HG03469 (cell line): ENCODE measurements at regions not wholly inside any gene's neighbourhood (a gene's known extent, or its start where the extent isn't known, plus 50 kb on each side); places are given as distances from the start of the nearest gene placed in this dataset.
"Not testable (repeated sequence)": the region's sequence is repeated elsewhere in the genome, so short reads cannot be mapped to it uniquely, and the experiment has no call there.

Experiments
- ATAC-seq: cut with Tn5 transposase; IDR thresholded peaks from one replicate; pipeline ENCODE4 v1.9.1; 2021; ENCODE audit warnings: mild to moderate bottlenecking, moderate library complexity, moderate number of reproducible peaks; ENCODE audit not compliant: unreplicated experiment

DNA sequence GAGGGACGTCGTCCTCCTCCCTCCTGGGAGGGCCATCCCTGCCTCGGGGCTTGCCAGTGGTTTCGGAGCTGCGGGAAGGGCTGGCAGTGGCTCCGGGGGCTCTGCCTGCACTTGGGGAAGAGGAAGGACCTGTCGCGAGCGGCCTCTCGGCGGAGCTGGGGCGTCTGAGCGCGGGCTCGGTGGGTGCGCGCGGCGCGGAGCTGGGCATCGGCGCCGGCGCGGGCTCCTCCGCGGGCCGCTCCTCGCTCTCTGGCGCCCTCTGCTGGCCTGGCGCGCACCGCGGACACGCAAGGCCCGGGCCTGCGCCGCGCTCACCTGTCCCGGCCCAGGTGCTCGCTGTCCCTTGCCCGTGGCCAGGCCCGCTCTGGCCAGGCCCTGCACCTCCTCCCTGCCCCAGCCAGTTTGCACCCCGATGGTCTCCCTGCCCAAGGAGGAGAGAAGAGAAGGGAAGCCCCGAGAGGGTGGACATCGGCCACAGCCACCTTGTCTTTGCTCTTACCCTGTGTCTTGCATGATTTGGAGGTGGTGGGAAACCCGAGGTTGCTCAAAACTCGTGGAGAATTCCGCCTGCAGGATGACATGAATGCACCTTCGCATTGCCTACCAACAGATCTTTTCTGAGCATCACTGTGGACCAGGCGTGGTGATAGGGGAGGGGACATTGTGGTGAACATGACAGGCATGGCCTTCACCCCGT lies 119.2 kb downstream of the OTOP1 start:
- not testable (repeated sequence) for ATAC-seq

DNA sequence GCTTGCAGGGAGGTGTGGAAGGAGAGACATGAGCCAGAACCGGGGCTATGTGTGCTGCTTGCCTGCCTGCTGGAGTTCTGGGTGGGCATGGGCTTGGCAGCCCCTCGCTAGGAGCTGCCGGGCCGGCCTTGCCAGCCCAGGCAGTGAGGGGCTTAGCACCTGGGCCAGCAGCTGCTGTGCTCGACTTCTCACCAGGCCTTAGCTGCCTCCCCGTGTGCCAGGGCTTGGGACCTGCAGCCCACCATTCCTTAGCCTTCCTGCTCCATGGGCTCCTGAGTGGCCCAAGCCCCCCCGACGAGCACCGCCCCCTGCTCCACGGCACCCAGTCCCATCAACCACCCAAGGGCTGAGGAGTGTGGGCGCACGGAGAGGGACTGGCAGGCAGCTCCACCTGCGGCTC lies 111.3 kb downstream of the OTOP1 start:
- not testable (repeated sequence) for ATAC-seq

DNA sequence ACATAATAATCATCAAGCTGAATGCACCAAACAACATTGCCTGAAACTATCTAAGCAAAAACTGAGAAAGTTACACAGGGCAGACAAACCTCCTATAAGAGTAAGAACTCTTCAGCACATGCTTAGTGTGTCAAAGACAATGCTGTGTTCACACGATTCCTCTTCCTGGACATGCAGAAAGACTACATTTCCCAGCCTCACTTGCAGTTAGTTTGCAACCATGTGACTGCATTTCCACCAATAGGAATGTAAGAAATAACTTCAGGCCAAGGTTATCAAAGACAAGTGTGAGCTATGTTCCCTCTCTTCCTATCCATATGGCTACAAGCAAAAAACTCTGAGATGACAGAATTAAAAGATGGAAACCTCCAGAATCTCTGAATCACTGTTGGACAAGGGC lies 109.8 kb downstream of the OTOP1 start:
- ATAC-seq, result not testable (repeated sequence)

DNA sequence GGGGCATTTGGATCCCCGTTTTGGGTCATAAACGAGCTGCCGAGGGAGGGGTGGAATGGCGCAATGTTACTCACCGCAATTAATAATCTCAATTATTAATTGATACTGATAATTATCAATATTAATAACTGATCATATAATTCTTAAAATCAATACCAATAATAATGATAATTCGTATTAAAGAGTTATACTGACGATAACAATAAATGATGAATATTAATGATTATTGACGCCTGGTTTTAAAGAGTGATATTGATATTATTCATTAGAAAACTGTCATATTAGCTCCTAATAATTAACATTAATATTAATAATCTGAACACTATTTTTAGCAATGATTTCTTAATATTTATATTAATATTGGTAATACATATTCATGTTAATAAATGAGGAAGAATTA lies 92.4 kb downstream of the OTOP1 start:
- ATAC-seq, result not testable (repeated sequence)

DNA sequence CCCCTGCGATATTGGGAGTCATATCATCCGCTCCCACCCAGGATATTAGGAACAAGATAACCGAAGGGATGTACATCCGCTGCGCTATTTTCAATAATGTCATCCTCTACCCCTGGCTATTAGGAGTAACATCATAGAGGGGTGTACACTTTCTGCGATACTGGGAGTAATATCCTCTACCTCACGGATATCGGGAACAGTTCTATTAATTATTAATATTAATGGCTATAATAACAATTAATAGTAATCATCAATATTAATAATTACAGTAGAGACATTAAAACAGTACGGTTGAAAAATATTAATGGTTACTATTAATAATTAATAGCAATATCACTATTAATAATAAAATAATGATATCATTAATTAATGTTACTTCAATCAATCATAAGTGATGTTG lies 90.1 kb downstream of the OTOP1 start:
- not testable (repeated sequence) for ATAC-seq
